ENCODE measurements at regions not wholly inside any gene's neighbourhood (a gene's known extent, or its start where the extent isn't known, plus 50 kb on each side); places are given as distances from the start of the nearest gene placed in this dataset.
"Not testable (repeated sequence)": the region's sequence is repeated elsewhere in the genome, so short reads cannot be mapped to it uniquely, and the experiment has no call there.

DNA sequence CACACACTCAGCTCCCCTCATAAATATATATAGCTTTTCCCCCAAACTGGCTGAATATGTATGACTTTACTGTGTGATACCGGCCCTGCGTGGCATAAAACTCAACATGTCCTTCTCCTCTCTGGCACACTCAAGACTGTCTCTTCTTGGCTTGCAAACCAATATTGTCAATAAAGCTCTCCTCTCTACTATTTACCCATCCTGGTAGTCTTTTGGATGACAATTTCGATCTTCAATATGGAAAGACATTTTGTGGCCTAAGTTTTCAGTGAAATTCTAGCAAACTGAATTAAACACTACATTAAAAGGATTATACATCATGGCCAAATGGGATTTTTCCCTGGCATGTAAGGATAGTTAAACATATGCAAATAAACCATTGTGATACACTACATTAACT is 1255.9 kb downstream of the JRKL start:
- no peak for DNase-seq (ENCODE audit: low read depth, low spot score)

DNA sequence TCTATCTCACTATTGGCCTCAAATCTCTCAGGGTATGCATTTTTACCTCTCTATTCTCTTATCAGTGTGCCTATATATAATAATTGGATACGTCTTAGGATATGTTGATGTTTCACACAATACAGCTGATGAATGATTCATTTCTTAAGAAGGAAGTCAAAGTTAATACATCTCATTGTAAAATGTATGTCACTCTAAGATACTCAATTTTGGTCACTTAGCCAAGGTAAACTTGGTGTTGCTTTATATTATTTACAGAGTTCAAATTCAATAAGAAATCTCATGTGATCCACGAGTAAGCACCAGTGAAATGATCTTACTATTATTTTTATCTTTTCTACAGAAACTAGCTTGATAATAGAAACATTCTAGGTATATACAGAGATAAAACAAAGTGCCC is 1266.5 kb downstream of the JRKL start:
- no peak for DNase-seq (ENCODE audit: low read depth, low spot score)

GRCh38 chr11:97657852-97658251 is 1268.0 kb downstream of the JRKL start:
- no peak for DNase-seq (ENCODE audit: low read depth, low spot score)

DNA sequence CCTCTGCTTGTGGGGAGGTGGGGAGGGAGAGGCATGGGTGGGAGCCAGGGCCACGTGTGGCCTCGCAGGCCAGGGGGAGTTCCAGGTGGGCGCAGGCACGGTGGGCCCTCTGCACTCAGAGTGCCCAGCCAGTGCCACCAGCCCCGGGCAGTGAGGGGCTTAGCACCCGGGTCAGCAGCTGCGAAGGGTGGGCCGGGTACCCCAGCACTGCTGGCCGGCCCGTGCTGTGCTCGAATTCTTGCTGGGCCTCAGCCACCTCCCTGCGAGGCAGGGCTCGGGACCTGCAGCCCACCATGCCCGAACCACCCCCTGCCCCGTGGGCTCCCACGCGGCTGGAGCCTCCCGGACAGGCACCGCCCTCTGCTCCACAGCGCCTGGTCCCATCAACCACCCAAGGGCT is 1277.2 kb downstream of the JRKL start:
- no peak for DNase-seq (ENCODE audit: low read depth, low spot score)

DNA sequence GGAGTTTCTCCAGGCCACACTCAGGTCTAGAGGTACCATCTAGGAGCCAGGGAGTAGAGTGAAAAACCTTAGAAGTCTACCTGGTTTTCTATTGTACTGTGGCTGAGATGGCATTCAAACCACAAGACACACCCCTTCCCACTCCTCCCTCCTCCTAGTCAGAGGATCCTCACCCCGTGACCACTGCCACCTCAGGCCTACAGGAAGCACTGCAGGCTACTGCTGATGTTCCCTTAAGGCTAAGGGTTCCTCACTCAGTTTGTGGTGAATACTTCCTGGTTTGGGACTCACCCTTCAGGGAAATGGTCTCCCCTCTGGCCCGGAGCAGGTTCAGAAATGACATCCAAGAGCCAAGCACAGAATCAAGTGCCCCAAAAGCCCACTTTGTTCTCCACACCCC is 1293.9 kb downstream of the JRKL start:
- no peak for DNase-seq (ENCODE audit: low read depth, low spot score)

DNA sequence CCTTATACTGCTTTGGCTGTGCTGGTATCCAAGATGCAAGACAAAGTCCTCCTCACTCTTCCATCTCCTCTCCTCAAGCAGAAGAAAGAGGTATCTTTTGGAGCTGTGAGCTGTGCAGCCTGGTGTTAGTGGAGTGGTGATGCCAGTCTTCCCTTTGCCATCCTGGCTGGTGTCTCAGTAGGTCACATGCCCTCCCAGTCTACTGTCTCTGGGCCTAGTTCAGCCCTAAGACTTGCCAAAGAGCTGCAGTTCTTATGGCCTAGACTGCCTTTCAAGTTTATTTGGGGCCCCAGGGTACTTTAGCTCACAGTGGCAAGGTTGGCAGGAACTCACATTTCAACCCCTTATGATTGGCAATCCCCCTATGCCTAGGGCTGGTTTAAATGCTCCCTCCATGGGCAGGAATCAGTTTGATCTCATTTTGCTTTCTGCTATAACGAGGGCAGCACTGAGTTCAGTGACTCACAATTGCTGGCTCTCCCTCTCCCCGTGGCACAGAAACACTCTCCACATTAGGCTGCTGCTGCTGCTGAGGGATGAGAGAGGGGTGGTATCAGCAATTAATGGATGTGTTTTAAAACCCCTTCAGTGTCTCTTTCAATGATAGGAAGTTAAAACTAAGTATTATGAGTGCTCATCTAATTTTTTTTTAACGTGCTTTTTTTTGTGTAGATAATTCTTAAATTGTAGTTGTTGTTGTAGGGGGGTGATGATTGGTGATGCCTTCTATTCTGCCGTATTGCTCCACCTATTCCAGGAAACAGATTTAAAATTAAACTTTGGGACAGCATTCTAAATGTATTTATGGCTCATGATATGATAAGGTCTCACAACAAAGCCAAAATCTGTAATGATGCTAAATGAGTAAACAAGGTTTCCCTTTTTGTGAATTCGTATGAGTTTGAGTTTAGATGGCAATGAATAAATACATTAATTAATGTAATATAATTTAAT is 1295.0 kb downstream of the JRKL start:
- no peak for DNase-seq (ENCODE audit: low read depth, low spot score)

GRCh38 chr11:97685695-97686094 is 1295.9 kb downstream of the JRKL start:
- DNase-seq (ENCODE audit: low read depth, low spot score) = no peak

- no peak for DNase-seq (ENCODE audit: low read depth, low spot score)
Observed at GRCh38 chr11:97687111-97687510, 1297.3 kb downstream of the JRKL start.

DNA sequence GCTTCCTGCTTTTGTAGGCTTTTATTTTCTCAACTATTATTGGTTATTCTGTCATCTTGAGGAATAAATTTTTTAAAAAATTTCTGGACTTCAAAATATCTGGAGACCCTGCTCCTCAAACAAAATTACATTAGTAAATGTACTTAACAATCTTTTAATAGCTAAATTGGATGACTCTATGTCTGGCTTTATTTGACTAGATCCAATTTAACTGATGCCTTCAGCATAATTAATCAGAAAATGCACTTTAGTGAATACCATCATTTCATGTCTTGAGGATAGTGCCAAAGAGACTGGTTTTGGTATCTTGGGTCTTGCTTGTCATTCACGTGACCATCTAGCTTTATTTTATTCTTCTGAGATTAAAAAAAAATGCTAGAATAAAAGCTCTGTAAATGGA is 1301.2 kb downstream of the JRKL start:
- no peak for DNase-seq (ENCODE audit: low read depth, low spot score)

- no peak for DNase-seq (ENCODE audit: low read depth, low spot score)
Observed at GRCh38 chr11:97702951-97703350, 1313.1 kb downstream of the JRKL start.

GRCh38 chr11:97703851-97704250 is 1314.0 kb downstream of the JRKL start:
- DNase-seq (ENCODE audit: low read depth, low spot score) = no peak

DNA sequence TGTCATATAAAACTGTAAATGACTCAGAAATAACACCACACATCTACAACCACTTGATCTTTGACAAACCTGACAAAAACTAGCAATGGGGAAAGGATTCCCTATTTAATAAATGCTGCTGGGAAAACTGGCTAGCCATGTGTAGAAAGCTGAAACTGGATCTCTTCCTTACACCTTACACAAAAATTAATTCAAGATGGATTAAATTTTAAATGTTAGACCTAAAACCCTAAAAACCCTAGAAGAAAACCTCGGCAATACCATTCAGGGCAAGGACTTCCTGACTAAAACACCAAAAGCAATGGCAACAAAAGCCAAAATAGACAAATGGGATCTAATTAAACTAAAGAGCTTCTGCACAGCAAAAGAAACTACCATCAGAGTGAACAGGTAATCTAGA is 1315.3 kb upstream of the CNTN5 start:
- DNase-seq (ENCODE audit: low read depth, low spot score) = not testable (repeated sequence)

GRCh38 chr11:97717922-97718321 is 1302.8 kb upstream of the CNTN5 start:
- no peak for DNase-seq (ENCODE audit: low read depth, low spot score)

DNA sequence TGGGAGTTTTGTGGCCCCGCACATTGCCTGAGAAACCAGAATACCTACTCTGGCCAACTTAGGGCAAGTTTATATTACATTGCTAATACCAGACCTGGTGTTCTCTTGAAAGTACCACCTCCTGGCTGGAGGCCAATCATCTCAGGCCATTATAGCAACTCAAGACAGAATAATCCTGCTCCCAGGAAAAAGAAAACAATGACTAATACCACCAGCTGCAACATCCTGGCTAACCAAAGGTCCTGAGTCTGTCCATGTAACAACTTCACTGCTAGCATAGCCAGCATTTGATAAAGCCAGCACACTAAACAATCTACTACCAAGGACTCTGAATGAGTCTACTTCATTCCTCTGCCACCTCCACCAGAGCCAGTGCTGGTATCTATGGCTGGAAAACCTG is 1298.7 kb upstream of the CNTN5 start:
- no peak for DNase-seq (ENCODE audit: low read depth, low spot score)

GRCh38 chr11:97722721-97723120 is 1298.0 kb upstream of the CNTN5 start:
- no peak for DNase-seq (ENCODE audit: low read depth, low spot score)

GRCh38 chr11:97729546-97730272 is 1291.0 kb upstream of the CNTN5 start:
- no peak for DNase-seq (ENCODE audit: low read depth, low spot score)

GRCh38 chr11:97732011-97732632 is 1288.6 kb upstream of the CNTN5 start:
- no peak for DNase-seq (ENCODE audit: low read depth, low spot score)

DNA sequence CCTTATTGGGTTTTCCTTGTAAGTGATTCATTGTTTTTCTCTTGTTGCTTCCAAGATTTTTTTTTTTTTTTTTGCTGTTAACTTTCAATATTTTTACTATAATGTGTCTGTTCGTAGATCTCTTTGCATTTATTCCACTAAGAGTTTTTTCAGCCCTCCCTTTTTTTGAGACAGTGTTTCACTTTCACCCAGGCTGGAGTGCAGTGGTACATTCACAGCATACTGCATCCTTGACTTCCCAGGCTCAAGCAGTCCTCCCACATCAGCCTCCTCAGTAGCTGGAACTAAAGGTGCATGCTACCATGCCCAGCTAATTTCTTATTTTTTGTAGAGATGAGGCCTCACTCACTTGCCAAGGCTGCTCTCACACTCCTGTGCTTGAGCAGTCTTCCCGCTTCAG is 1282.0 kb upstream of the CNTN5 start:
- DNase-seq (ENCODE audit: low read depth, low spot score) = no peak

DNA sequence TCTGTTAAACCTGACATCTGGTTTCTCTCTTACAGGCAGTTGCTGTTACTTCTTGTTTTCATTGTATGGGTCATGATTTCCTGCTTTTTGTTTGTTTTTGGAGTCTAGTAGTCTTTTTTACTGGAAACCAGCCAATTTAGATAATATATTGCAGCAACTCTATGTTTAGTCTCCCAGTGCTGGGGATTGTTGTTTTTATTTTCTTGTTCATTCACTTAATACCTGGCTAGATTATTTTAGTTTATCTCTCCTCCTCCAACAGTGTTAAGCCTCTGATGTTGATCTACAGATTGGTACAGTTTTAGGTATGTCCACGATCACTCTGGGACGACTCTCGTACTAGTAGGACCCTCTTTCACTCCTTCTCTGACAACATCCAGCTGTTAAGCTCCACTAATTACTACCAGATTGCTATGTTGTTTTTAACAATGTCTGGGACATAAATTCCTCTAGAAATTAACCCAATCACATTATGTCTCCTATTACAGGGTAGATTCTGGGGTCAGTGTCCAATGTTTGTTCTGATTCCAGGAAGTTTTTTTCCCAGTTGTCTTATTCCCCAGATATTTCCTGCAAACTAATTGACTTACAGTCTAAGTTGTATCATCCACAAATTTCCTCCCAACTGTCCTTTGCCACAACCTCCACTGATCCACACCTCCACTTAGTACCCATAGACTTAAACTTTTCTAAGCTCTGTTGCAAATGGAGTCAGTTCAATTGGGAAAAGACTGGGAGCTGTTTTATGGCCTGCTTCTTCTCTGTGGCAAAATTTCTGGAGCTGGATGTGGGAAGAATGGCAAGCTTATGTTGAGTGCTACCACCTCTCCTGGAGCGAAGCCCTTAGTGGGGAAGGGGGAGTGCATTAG is 1280.6 kb upstream of the CNTN5 start:
- peak; percentile 5 for DNase-seq (ENCODE audit: low read depth, low spot score)

DNA sequence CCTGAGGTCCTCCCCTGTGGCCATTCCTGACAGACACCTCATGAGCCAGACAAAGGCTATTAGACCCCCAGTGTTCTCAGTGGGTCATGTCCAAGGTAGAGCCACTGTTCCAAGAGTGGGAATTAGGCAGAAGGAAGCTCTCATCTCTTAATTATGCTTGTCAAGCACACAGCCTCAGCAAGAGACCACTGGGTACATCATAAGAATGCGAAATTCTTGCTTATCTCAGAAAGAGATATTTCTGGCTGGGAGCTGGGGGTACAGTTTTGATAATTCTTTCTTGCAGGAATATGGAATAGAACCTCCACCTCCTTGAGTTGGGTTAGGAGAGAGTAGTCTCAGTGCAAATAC is 1280.0 kb upstream of the CNTN5 start:
- DNase-seq (ENCODE audit: low read depth, low spot score) = no peak

DNA sequence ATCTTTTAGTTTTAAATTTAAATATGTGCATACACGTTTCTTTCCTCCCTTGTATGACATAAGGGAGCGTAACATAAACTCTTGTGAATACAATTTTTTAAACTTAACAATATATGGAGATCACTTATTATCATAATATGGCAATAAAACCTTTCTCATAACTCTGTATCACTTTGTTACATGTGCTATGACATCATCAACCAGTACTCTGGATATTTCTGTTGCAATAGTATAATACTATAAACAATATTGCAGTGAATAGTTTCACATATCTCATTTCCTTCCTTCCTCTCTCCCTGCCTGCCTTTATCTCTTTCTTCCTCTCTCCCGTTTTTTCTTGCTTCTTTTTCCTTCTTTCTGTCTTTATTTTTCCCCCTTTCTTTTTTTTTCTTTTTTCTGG is 1278.0 kb upstream of the CNTN5 start:
- DNase-seq (ENCODE audit: low read depth, low spot score) = no peak
